Osteocyte (in vitro differentiated cells): ENCODE measurements at regions not wholly inside any gene's neighbourhood (a gene's known extent, or its start where the extent isn't known, plus 50 kb on each side); places are given as distances from the start of the nearest gene placed in this dataset.

Source experiments
- DNase-seq: peaks from one replicate; pipeline ENCODE4 v3.0.0; 2021; ENCODE audit warnings: mixed read lengths; ENCODE audit not compliant: unreplicated experiment; ENCODE audit errors: extremely low spot score
- H3K27ac Mint-ChIP-seq: one replicate; pipeline ENCODE4 v1.8.0; 2021; ENCODE audit warnings: mild to moderate bottlenecking, mixed read lengths; ENCODE audit not compliant: unreplicated experiment
- H3K27me3 Mint-ChIP-seq: one replicate; pipeline ENCODE4 v1.8.0; 2021; ENCODE audit warnings: mixed read lengths; ENCODE audit not compliant: unreplicated experiment
- H3K36me3 Mint-ChIP-seq: one replicate; pipeline ENCODE4 v1.8.0; 2021; ENCODE audit warnings: mixed read lengths; ENCODE audit not compliant: unreplicated experiment
- H3K4me1 Mint-ChIP-seq: one replicate; pipeline ENCODE4 v1.8.0; 2021; ENCODE audit warnings: mixed read lengths; ENCODE audit not compliant: unreplicated experiment
- H3K4me3 Mint-ChIP-seq: one replicate; pipeline ENCODE4 v1.8.0; 2021; ENCODE audit warnings: mild to moderate bottlenecking, moderate library complexity, mixed read lengths; ENCODE audit not compliant: unreplicated experiment
- H3K9me3 Mint-ChIP-seq: one replicate; pipeline ENCODE4 v1.8.0; 2021; ENCODE audit warnings: mixed read lengths; ENCODE audit not compliant: unreplicated experiment
- TF ChIP-seq, protein P1 (sequence below): fragments of 200-600 bp; sonication (generic); IDR thresholded peaks from 2 replicates; pipeline ENCODE4 v1.5.0; 2021; ENCODE audit warnings: antibody characterized with exemption, mild to moderate bottlenecking, moderate library complexity

DNA sequence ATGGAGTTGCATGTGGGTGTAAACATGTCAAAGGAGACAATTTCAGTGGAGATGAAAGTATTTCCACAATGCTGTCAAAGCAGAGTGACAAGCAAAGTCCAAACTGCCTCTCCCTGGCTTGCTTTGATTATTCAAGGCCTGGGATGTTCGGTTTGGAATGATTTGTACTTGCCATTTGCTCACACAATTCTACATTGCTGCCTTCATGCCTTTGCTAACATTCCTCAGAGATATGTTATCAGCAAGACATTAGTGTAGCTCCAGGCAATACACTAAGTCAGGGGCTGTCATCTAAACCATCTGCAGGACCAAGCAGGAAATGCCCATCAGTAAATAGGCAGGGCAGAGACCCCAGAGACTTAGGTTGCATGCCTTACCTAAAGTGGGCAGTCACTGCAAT is 79.6 kb upstream of the C1QTNF7 start:
- no peaks in the 10 kb centered on the region for H3K36me3 Mint-ChIP-seq
- TF ChIP-seq, protein P1, sequence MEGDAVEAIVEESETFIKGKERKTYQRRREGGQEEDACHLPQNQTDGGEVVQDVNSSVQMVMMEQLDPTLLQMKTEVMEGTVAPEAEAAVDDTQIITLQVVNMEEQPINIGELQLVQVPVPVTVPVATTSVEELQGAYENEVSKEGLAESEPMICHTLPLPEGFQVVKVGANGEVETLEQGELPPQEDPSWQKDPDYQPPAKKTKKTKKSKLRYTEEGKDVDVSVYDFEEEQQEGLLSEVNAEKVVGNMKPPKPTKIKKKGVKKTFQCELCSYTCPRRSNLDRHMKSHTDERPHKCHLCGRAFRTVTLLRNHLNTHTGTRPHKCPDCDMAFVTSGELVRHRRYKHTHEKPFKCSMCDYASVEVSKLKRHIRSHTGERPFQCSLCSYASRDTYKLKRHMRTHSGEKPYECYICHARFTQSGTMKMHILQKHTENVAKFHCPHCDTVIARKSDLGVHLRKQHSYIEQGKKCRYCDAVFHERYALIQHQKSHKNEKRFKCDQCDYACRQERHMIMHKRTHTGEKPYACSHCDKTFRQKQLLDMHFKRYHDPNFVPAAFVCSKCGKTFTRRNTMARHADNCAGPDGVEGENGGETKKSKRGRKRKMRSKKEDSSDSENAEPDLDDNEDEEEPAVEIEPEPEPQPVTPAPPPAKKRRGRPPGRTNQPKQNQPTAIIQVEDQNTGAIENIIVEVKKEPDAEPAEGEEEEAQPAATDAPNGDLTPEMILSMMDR, result no peak
- no peaks in the 10 kb centered on the region for H3K9me3 Mint-ChIP-seq
- H3K4me3 Mint-ChIP-seq, result no peak overlapping the region
- H3K27me3 Mint-ChIP-seq, result peaks cover 20% of the 10 kb centered on the region
- no peak overlapping the region for H3K27ac Mint-ChIP-seq
- no peak for DNase-seq
- H3K4me1 Mint-ChIP-seq, result peaks cover 3% of the 10 kb centered on the region

DNA sequence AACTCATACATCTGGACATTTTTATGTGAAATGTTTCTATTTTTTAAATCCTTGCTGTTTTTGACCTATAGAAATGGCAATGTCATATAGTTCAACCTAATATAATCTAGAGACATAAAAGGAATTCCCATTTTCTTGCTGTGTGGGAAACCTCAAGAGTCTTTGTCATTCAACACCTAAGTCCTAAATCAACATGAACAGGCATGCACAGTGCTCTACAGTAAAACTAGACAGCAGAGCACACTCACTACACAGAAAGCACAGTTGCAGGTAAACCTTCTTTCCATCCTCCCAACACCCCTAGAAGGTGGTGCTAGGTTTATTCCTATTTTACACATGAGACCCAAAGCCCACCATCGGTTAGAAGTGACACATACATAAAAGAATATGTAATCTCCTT is 79.1 kb upstream of the C1QTNF7 start:
- Mint-ChIP-seq H3K4me1 (peaks cover 3% of the 10 kb centered on the region), H3K27ac (no peak overlapping the region), H3K4me3 (no peak overlapping the region), H3K9me3 (no peaks in the 10 kb centered on the region), H3K36me3 (peaks cover 3% of the 10 kb centered on the region), H3K27me3 (peaks cover 20% of the 10 kb centered on the region)
- no peak for DNase-seq
- TF ChIP-seq, protein P1, result no peak

DNA sequence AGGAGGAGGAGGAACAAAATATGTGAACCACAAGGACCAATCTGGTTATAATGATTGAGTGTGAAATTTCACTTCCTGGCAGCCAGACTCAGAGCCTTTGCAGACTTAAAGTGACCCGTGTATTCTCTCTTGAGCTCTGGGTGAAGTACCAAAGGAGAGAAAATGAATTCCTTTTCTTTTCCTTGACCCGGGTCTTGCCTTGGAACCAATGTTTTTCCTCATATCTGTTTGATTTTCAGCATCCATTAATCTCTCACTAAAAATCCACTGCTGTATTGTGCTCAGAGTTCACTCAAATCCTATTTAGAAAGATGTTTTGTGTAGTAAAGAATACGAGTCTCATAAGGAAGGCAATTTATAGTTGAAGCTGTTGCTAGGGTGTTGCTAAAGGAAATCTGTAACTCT is 78.3 kb upstream of the C1QTNF7 start:
- no peak overlapping the region for H3K27ac Mint-ChIP-seq
- TF ChIP-seq, protein P1, result no peak
- H3K4me1 Mint-ChIP-seq, result peaks cover 3% of the 10 kb centered on the region
- H3K9me3 Mint-ChIP-seq, result no peaks in the 10 kb centered on the region
- peaks cover 28% of the 10 kb centered on the region for H3K27me3 Mint-ChIP-seq
- DNase-seq, result no peak
- no peak overlapping the region for H3K4me3 Mint-ChIP-seq
- H3K36me3 Mint-ChIP-seq, result peaks cover 3% of the 10 kb centered on the region

DNA sequence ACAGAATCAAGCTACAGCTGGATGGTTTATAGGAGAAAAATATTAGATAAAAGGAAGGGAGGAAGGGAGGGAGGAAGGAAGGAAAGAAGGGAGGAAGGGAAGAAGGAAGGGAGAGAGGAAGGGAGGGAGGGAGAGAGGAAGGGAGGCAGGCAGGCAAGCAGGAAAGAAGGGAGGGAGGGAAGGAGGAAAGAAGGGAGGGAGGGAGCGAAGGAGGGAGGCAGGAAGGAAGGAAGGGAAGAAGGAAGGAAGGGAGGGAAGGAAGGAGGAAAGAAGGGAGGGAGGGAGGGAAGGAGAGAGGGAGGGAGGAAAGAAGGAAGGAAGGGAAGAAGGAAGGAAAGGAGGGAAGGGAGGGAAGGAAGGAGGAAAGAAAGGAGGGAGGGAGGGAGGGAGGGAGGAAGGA is 77.9 kb upstream of the C1QTNF7 start:
- Mint-ChIP-seq H3K4me1 (peaks cover 5% of the 10 kb centered on the region), H3K27ac (no peak overlapping the region), H3K36me3 (peaks cover 3% of the 10 kb centered on the region), H3K9me3 (no peaks in the 10 kb centered on the region), H3K27me3 (peaks cover 29% of the 10 kb centered on the region), H3K4me3 (no peak overlapping the region)
- TF ChIP-seq, protein P1, result no peak
- DNase-seq, result no peak

DNA sequence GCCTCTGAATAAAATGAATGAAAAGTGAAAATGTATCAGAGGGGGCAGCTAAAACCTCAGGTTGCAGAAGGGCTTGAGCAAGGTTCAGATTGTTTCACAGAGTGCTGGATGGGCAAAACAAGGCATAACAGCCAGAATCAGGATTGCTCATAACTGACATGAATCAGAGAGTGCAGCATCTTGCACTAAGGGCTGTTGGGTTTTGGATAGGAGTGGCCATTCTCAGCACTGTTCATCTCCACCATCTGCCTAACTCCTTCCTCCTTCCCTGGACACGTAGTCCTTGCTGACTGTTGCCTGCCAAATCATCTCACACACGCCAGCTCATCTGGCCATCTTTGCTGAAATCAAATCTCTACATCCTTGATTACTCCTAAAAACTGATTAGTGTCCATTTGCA is 75.3 kb upstream of the C1QTNF7 start:
- TF ChIP-seq, protein P1, result no peak
- H3K27ac Mint-ChIP-seq, result no peak overlapping the region
- H3K36me3 Mint-ChIP-seq, result peaks cover 3% of the 10 kb centered on the region
- no peak for DNase-seq
- no peak overlapping the region for H3K4me3 Mint-ChIP-seq
- H3K9me3 Mint-ChIP-seq, result no peaks in the 10 kb centered on the region
- peaks cover 31% of the 10 kb centered on the region for H3K27me3 Mint-ChIP-seq
- peaks cover 5% of the 10 kb centered on the region for H3K4me1 Mint-ChIP-seq
